Erythroblast (primary cell): ENCODE measurements at regions not wholly inside any gene's neighbourhood (a gene's known extent, or its start where the extent isn't known, plus 50 kb on each side); places are given as distances from the start of the nearest gene placed in this dataset.

Source experiments
- GATA1 ChIP-seq: IDR thresholded peaks from 2 replicates; pipeline ENCODE4 v1.6.1; 2011; ENCODE audit warnings: low read depth, mild to moderate bottlenecking, control low read depth, low read length, moderate library complexity
- POLR2A ChIP-seq: IDR thresholded peaks from 2 replicates; pipeline ENCODE4 v1.6.1; 2011; ENCODE audit warnings: mild to moderate bottlenecking, low read length

DNA sequence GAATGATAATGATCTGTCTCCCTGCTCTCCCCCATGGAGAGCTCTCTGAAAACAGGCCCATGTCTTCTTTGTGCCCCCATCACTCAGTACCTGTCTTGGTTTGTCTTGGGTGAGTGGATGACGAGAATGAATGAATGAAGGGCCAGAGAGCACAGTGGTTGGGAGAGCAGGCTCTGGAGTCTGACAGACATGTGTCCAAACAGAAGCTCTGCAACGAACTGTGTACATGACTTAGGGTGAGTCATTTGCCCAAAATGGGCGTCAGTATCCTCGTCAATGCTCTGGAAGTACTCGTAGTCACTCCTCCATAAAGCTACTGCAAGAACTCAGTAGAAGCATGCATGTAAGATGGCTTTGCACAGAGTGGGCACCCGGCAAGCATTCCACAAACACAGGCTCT lies 170.2 kb upstream of the TLE3 start:
- TF ChIP-seq POLR2A (no peak), GATA1 (no peak)
